ENCODE measurements at regions not wholly inside any gene's neighbourhood (a gene's known extent, or its start where the extent isn't known, plus 50 kb on each side); places are given as distances from the start of the nearest gene placed in this dataset.
A peak's percentile ranks its signal among the peaks of the same experiment; 100 is the strongest.

DNA sequence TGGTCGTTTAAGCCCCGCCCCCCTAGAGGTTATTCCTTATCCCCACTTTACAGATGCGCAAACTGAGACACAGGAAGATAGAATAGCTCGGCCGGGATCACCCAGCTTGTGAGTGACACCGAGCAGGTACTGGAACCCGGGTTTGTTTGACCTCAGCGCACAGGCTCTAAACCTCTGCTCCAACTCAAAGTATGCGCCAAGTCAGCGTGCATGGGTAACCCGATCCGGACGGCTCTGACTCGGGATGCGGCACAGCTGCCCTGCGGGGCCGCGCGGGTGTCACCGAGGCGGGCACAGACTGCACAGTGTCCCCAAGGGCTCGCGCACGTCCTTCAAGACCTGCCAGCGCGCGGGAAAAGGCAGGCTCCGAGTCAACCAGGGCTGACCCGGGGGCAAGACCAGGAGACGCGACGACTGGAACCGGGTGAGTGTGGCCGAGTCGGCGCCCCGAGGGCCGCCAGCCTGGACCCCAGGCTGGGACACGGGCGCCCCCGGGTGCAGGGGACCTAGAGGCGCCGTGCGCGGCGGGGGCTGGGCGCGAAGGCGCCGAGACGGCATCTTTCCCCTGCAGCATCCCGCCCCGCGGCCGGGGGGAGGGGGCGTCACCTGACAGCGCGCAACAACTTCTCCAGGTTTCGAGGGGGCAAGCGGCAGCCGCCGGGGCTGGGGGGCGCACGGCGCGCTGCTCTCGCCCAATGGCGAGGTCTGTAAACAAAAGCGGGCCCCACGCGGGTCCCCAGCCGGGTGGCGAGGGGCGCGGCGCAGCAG lies 101.9 kb upstream of the SOD1 start:
- ChIA-PET POLR2A (ENCODE audit: partially characterized antibody) (interaction anchor here (1.1 to 6.8 kb wide), 7 partner anchors 14 to 218 kb away, joined by 3 to 97 read pairs (median 7); no protein-coding TSS in a partner anchor), CTCF (ENCODE audit: partially characterized antibody) (interaction anchor here (0.7 to 8.6 kb wide), 16 partner anchors 8 to 247 kb away, joined by 3 to 107 read pairs (median 6); no protein-coding TSS in a partner anchor)
- Histone ChIP-seq H2BK12ac (ENCODE audit: low read depth, low read length) (no peak overlapping the region; the same call in 1 of the 2 replicates), H4K91ac (replicated peaks; ENCODE audit: insufficient read length, low read length) (no peak overlapping the region), H2BK15ac (ENCODE audit: low read length) (no peak overlapping the region), H3K14ac (ENCODE audit: insufficient read length) (no peak overlapping the region), H2BK5ac (ENCODE audit: low read depth, low read length) (no peak overlapping the region), H3K4ac (replicated peaks; ENCODE audit: insufficient read length, low read depth, low read length) (no peak overlapping the region), H3K56ac (replicated peaks; ENCODE audit: insufficient read length, low read depth, low read length) (no peak overlapping the region), H3K18ac (ENCODE audit: extremely low read depth, low read length) (peak overlapping the region; percentile 85), H2BK20ac (ENCODE audit: low read length) (no peak overlapping the region), H3K79me2 (ENCODE audit: control insufficient read depth in 1 of 2, insufficient read depth in 2 of 2, low read length in 2 of 2) (peaks cover 0 to 27% of the 10 kb centered on the region in 2 experiments; a peak in 3 of 4 replicates), H3K79me1 (ENCODE audit: low read depth, low read length) (peaks cover 8% of the 10 kb centered on the region), H4K5ac (ENCODE audit: insufficient read length, low read depth, low read length) (no peak overlapping the region), H3K27ac (ENCODE audit: low read depth, low read length) (no peak overlapping the region), H2AK5ac (ENCODE audit: low read depth, low read length) (no peak overlapping the region), H3K27me3 (replicated peaks in 1 of 4; ENCODE audit: control insufficient read depth in 3 of 4, extremely low read depth in 1 of 4, insufficient read depth in 3 of 4, low read length in 3 of 4) (peaks cover 0 to 15% (median 7%) of the 10 kb centered on the region in 4 experiments; a peak in 5 of 7 replicates), H3K4me1 (replicated peaks in 1 of 4; ENCODE audit: control insufficient read depth in 3 of 4, insufficient read depth in 4 of 4, low read length in 3 of 4) (peaks cover 22 to 34% (median 31%) of the 10 kb centered on the region in 4 experiments), H3K36me3 (ENCODE audit: control insufficient read depth in 2 of 4, insufficient read depth in 4 of 4, low read length in 3 of 4) (no peaks in the 10 kb centered on the region), H4K20me1 (replicated peaks in 1 of 2; ENCODE audit: control insufficient read depth in 1 of 2, insufficient read depth in 2 of 2, low read length in 2 of 2) (peaks cover 3% of the 10 kb centered on the region in 2 experiments), H2AFZ (ENCODE audit: low read length) (no peak overlapping the region), H3K4me3 (ENCODE audit: extremely low read depth in 1 of 4, insufficient read depth in 2 of 4, low read depth in 3 of 4, low read length in 4 of 4) (peak overlapping the region; percentile 78 to 91 (median 88)), H3K9ac (replicated peaks in 1 of 4; ENCODE audit: extremely low read depth in 1 of 4, low read depth in 3 of 4, low read length in 3 of 4) (peak overlapping the region in 2 of 4 experiments; percentile 13 to 19; a peak in 2 of 7 replicates), H3K23me2 (ENCODE audit: low read depth, low read length) (peaks cover 19% of the 10 kb centered on the region), H3K4me2 (ENCODE audit: insufficient read depth in 1 of 2, low read depth in 2 of 2, low read length in 2 of 2) (peak overlapping the region; percentile 90 to 93), H3K23ac (ENCODE audit: insufficient read length) (no peak overlapping the region), H4K8ac (ENCODE audit: extremely low read depth, insufficient read depth, low read length) (no peak overlapping the region), H2BK120ac (replicated peaks; ENCODE audit: low read depth, low read length) (no peak overlapping the region), H3K9me3 (ENCODE audit: insufficient read depth in 2 of 2, low read depth in 1 of 2, low read length in 1 of 2) (no peaks in the 10 kb centered on the region)
- FAIRE-seq (no peak), DNase-seq (ENCODE audit: low read depth in 1 of 2, low spot score in 2 of 2) (peak in 1 of 2 experiments; percentile 69)
- WGBS, 2 experiments (ENCODE audit: extremely low coverage in 1 of 2, insufficient coverage in 1 of 2, insufficient read length in 1 of 2, insufficient replicate concordance in 2 of 2, low coverage in 1 of 2, low lambda C conversion rate in 2 of 2, missing lambda C conversion rate in 1 of 2), result 3% methylated on average over 67 of the region's 76 CpGs; no CpG with 5 or more reads in 1 of the 2 experiments
- no peak; the same call in 1 of the 2 replicates for TF ChIP-seq RBBP5 (IDR thresholded peaks at IDR 0.05; ENCODE audit: borderline replicate concordance, low read depth, low read length)
- no peak for TF ChIP-seq CHD1 (IDR thresholded peaks at IDR 0.05; ENCODE audit: low read depth, low read length)
- TF ChIP-seq SIN3A (conservative IDR thresholded peaks at IDR 0.05 in 1 of 2, IDR thresholded peaks at IDR 0.05 in 1 of 2; ENCODE audit: low read depth in 1 of 2, low read length in 2 of 2), result no peak
- TF ChIP-seq SUZ12 (IDR thresholded peaks at IDR 0.05; ENCODE audit: low read length), result peak; percentile 36; the same call in 1 of the 2 replicates
- peak in 1 of 2 experiments; percentile 64; a peak in 2 of 4 replicates for TF ChIP-seq HDAC2 (IDR thresholded peaks at IDR 0.05; ENCODE audit: borderline replicate concordance in 1 of 2, low read depth in 2 of 2, low read length in 2 of 2)
- TF ChIP-seq HDAC6 (IDR thresholded peaks at IDR 0.05; ENCODE audit: low read depth, low read length), result no peak
- TF ChIP-seq, protein P1, sequence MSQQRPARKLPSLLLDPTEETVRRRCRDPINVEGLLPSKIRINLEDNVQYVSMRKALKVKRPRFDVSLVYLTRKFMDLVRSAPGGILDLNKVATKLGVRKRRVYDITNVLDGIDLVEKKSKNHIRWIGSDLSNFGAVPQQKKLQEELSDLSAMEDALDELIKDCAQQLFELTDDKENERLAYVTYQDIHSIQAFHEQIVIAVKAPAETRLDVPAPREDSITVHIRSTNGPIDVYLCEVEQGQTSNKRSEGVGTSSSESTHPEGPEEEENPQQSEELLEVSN (IDR thresholded peaks at IDR 0.05), result peak; percentile 74
- TF ChIP-seq, protein P2, sequence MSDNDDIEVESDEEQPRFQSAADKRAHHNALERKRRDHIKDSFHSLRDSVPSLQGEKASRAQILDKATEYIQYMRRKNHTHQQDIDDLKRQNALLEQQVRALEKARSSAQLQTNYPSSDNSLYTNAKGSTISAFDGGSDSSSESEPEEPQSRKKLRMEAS (IDR thresholded peaks at IDR 0.05), result peak; percentile 42
- TF ChIP-seq SRF (IDR thresholded peaks at IDR 0.05; ENCODE audit: low read depth, low read length), result no peak
